Astrocyte of the cerebellum (primary cell): ENCODE measurements at regions not wholly inside any gene's neighbourhood (a gene's known extent, or its start where the extent isn't known, plus 50 kb on each side); places are given as distances from the start of the nearest gene placed in this dataset.

Experiments
- DNase-seq: peaks from one replicate; pipeline ENCODE4 v3.0.0-alpha.2; 2011; ENCODE audit warnings: low read depth
- H3K4me3 ChIP-seq: 2 replicates; pipeline ENCODE4 v1.5.1; 2011; ENCODE audit warnings: mild to moderate bottlenecking, low read depth, low read length, moderate library complexity
- in situ Hi-C: cut with HindIII; loops from 2 replicates; pipeline ENCODE4 v1.10.0; 2017; ENCODE audit warnings: low sequenced_read_pairs
- TF ChIP-seq, protein P1 (sequence below): IDR thresholded peaks from 2 replicates; pipeline ENCODE4 v1.5.1; 2012; ENCODE audit warnings: low read length, low read depth, moderate library complexity, mild to moderate bottlenecking; ENCODE audit errors: missing control alignments

DNA sequence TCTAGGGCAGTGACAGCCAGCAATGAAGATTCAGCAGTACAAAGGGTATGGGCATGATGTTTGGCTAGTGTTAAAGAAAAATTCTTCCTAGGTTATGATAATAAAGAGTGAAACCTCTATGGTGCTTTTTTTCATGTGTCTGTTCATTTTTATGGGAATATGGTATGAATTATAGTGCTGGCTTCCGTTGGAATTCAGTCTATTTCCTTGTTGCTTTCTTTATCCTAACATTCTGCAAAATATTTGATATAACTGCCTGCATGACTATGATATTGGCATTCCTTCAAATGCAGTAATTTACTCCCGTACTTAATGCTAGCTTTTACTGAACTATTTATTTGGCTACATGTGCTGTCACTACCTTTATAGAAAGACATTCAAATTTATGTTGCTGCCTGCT, 57.6 kb upstream of the ATP11B start:
- H3K4me3 ChIP-seq: no peak overlapping the region
- in situ Hi-C loops: no loop called here
- TF ChIP-seq, protein P1, sequence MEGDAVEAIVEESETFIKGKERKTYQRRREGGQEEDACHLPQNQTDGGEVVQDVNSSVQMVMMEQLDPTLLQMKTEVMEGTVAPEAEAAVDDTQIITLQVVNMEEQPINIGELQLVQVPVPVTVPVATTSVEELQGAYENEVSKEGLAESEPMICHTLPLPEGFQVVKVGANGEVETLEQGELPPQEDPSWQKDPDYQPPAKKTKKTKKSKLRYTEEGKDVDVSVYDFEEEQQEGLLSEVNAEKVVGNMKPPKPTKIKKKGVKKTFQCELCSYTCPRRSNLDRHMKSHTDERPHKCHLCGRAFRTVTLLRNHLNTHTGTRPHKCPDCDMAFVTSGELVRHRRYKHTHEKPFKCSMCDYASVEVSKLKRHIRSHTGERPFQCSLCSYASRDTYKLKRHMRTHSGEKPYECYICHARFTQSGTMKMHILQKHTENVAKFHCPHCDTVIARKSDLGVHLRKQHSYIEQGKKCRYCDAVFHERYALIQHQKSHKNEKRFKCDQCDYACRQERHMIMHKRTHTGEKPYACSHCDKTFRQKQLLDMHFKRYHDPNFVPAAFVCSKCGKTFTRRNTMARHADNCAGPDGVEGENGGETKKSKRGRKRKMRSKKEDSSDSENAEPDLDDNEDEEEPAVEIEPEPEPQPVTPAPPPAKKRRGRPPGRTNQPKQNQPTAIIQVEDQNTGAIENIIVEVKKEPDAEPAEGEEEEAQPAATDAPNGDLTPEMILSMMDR: no peak
- DNase-seq: no peak

DNA sequence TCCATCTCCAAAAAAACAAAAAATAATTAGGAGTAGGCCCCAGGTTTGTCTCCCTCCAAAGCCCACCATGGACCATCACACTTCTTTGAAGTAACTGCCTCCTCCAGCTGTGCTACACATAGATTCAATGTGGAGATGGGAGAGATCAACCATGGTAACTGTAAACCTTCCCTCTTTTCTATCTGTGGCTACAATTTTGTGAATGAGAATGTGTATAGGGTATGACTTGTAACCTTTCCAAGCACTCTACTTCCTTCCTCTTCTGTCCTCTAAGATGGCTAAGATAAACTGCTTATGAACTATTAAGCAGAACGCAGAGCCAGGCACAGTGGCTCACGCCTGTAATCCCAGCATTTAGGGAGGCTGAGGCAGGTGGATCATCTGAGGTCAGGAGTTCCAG, 55.5 kb upstream of the ATP11B start:
- TF ChIP-seq, protein P1: no peak
- DNase-seq: no peak
- in situ Hi-C loops: no loop called here
- no peak overlapping the region for H3K4me3 ChIP-seq

DNA sequence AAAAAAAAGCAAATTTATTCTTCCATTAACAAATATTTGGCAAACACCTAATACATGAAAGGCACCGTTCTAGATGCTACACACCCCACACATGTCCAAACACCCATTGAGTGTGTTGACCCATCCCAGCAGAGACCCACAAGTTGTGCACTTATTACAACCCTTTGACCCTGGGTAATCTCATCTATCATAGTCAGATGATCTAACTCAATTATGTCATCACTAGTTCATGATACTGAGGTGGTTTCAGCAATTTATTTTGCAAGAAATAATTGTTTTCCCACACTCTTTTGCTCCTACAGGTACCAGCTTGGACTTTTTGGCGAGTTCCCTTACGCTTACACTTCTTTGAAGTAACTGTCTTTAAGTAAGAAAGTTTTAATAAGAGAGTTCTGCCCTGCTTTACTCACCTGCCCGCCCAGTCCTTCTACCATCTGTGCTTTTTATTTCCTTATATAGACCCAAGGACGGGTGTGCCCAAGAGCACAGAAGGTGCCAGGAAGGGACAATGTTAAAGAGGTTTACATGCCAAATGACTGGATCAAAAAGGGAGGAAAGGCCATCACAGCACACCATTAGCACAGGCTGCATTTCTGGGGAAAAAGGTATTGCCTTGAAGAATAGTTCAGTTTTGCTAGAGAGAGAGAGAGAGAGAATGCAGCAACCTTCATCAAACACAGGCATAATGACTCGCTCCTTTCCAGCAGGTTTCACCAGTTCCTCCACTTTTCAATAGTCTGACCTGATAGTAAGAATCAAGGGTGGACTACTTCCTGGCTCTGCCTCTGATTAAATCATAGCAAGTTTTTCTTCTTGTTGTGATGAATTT, 54.5 kb upstream of the ATP11B start:
- in situ Hi-C loops: no loop called here
- no peak for DNase-seq
- no peak overlapping the region for H3K4me3 ChIP-seq
- TF ChIP-seq, protein P1: no peak

DNA sequence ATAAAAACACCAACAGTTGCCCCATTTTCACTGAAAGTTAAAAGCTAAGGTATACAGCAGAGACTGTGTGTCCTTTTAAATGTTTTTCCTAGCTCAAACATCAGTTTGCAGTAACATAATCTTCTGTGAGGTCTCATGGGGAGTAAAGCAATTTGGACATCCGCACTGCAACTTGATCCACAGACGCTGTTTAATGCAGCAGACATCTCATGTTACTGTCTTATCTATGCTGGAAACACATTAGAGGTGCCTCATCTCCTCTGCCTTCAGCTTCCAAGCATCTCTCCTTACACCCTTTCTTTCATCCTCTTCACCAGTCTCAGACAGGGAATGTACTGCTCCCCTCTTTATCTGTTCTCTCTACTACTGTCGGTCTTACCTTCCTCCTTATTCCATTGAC, 53.7 kb upstream of the ATP11B start:
- TF ChIP-seq, protein P1: no peak
- DNase-seq: peak; percentile 4
- in situ Hi-C loops: no loop called here
- H3K4me3 ChIP-seq: no peak overlapping the region

DNA sequence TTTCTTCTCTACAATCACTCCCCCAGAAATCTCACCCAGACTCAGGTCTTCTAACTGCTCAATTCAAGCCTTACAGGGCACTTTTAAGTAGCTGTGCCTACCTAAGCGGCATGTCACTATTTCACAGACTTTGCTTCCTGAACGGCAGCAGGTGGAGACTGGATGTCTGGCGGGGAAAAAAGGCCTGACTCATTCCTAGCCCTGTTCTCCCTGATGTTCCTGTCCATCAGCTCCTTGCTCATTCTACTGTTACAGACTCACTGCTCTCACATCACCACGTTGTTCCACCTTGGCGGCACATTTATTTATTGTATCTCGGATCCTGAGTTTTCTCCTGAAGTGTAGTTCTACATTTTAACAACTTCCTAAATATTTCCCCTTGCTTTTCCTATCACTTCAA, 52.6 kb upstream of the ATP11B start:
- in situ Hi-C loops: no loop called here
- no peak overlapping the region for H3K4me3 ChIP-seq
- DNase-seq: no peak
- TF ChIP-seq, protein P1: no peak

DNA sequence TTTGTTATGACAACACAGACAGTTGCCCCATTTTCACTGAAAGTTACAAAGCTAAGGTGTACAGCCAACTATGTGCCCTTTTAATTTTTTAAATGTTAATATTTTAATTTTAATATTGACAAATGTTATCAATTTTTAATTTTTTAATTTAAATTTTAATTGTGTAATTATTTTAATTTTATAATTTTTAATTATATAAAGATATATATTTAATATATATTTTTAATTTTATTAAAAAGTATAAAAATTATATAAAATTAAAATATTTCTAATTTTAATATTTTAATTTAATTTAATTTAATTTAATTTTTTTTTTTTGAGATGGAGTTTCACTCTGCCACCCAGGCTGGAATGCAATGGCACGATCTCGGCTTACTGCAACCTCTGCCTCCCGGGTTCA, 52.1 kb upstream of the ATP11B start:
- no peak overlapping the region for H3K4me3 ChIP-seq
- in situ Hi-C loops: no loop called here
- no peak for DNase-seq
- TF ChIP-seq, protein P1: no peak
